Stimulated activated effector memory CD8-positive, alpha-beta T cell treated with anti-CD3 and anti-CD28 coated beads, Interleukin-12 subunit alpha, Interleukin-12 subunit beta, amount 100 ng/mL, for 72 hours (primary cell): ENCODE measurements at regions not wholly inside any gene's neighbourhood (a gene's known extent, or its start where the extent isn't known, plus 50 kb on each side); places are given as distances from the start of the nearest gene placed in this dataset.
"Not testable (repeated sequence)": the region's sequence is repeated elsewhere in the genome, so short reads cannot be mapped to it uniquely, and the experiment has no call there.

Experiments used
- ATAC-seq: fragments of 150-1000 bp; cut with Tn5 transposase; 2 replicates; pipeline ENCODE4 v1.10.0; 2021
- DNase-seq, 2 donors: peaks; one replicate each; pipeline ENCODE4 v3.0.0; 2021 to 2022; ENCODE audit warnings: low spot score in 2 of 2
- H3K27ac Mint-ChIP-seq: one replicate; pipeline ENCODE4 v1.8.0; 2022; ENCODE audit warnings: mild to moderate bottlenecking, mixed read lengths
- H3K36me3 Mint-ChIP-seq: one replicate; pipeline ENCODE4 v1.8.0; 2022; ENCODE audit warnings: mild to moderate bottlenecking, mixed read lengths
- H3K4me1 Mint-ChIP-seq: one replicate; pipeline ENCODE4 v1.8.0; 2022; ENCODE audit warnings: mixed read lengths
- H3K4me3 Mint-ChIP-seq: one replicate; pipeline ENCODE4 v1.8.0; 2022; ENCODE audit warnings: mild to moderate bottlenecking, mixed read lengths
- H3K9me3 Mint-ChIP-seq: one replicate; pipeline ENCODE4 v1.8.0; 2022; ENCODE audit warnings: mixed read lengths

- H3K4me3 Mint-ChIP-seq, DNase-seq, H3K36me3 Mint-ChIP-seq, H3K9me3 Mint-ChIP-seq, ATAC-seq, H3K27ac Mint-ChIP-seq, H3K4me1 Mint-ChIP-seq: not testable (repeated sequence)
These were observed 84.5 kb downstream of the IDS start for GRCh38 chrX:149420566-149420965.

- no peak for ATAC-seq
- Mint-ChIP-seq H3K4me1 (no peaks in the 10 kb centered on the region), H3K4me3 (no peak overlapping the region), H3K9me3 (peaks cover 5% of the 10 kb centered on the region), H3K27ac (no peak overlapping the region), H3K36me3 (no peaks in the 10 kb centered on the region)
- DNase-seq: no peak
These were observed 107.1 kb downstream of the IDS start for GRCh38 chrX:149398027-149398426.

- peaks cover 5% of the 10 kb centered on the region for H3K9me3 Mint-ChIP-seq
- no peak overlapping the region for H3K4me3 Mint-ChIP-seq
- no peak overlapping the region for H3K27ac Mint-ChIP-seq
- ATAC-seq (no peak), DNase-seq (no peak)
- H3K4me1 Mint-ChIP-seq: no peaks in the 10 kb centered on the region
- H3K36me3 Mint-ChIP-seq: no peaks in the 10 kb centered on the region
These were observed 112.2 kb downstream of the IDS start for GRCh38 chrX:149392921-149393320.

- Mint-ChIP-seq H3K36me3 (no peaks in the 10 kb centered on the region), H3K4me1 (no peaks in the 10 kb centered on the region), H3K9me3 (peaks cover 2% of the 10 kb centered on the region), H3K4me3 (no peak overlapping the region), H3K27ac (no peak overlapping the region)
- ATAC-seq (no peak), DNase-seq (no peak)
These were observed 121.3 kb downstream of the IDS start for GRCh38 chrX:149383852-149384251.

GRCh38 chrX:149374751-149375150 lies 130.4 kb downstream of the IDS start:
- H3K36me3 Mint-ChIP-seq: no peaks in the 10 kb centered on the region
- no peak overlapping the region for H3K4me3 Mint-ChIP-seq
- ATAC-seq (no peak), DNase-seq (no peak)
- no peaks in the 10 kb centered on the region for H3K9me3 Mint-ChIP-seq
- H3K4me1 Mint-ChIP-seq: no peaks in the 10 kb centered on the region
- H3K27ac Mint-ChIP-seq: no peak overlapping the region

GRCh38 chrX:149372866-149373265 lies 132.2 kb downstream of the IDS start:
- H3K27ac Mint-ChIP-seq: no peak overlapping the region
- DNase-seq: no peak

GRCh38 chrX:149371986-149372385 lies 133.1 kb downstream of the IDS start:
- ATAC-seq (no peak), DNase-seq (no peak)
- H3K4me1 Mint-ChIP-seq: no peaks in the 10 kb centered on the region
- H3K27ac Mint-ChIP-seq: no peak overlapping the region
- no peaks in the 10 kb centered on the region for H3K9me3 Mint-ChIP-seq
- H3K36me3 Mint-ChIP-seq: no peaks in the 10 kb centered on the region
- H3K4me3 Mint-ChIP-seq: no peak overlapping the region

More at GRCh38 chrX:149372866-149373265, 132.2 kb downstream of the IDS start:
- ATAC-seq: no peak
- Mint-ChIP-seq H3K4me3 (no peak overlapping the region), H3K9me3 (no peaks in the 10 kb centered on the region), H3K4me1 (no peaks in the 10 kb centered on the region), H3K36me3 (no peaks in the 10 kb centered on the region)

- H3K36me3 Mint-ChIP-seq: no peaks in the 10 kb centered on the region
These were observed 135.0 kb downstream of the IDS start for GRCh38 chrX:149370097-149370496.

GRCh38 chrX:149365552-149365951 lies 139.6 kb downstream of the IDS start:
- no peaks in the 10 kb centered on the region for H3K4me1 Mint-ChIP-seq
- no peaks in the 10 kb centered on the region for H3K36me3 Mint-ChIP-seq
- ATAC-seq (no peak), DNase-seq (no peak)
- no peak overlapping the region for H3K27ac Mint-ChIP-seq
- H3K4me3 Mint-ChIP-seq: no peak overlapping the region
- no peaks in the 10 kb centered on the region for H3K9me3 Mint-ChIP-seq

More at GRCh38 chrX:149370097-149370496, 135.0 kb downstream of the IDS start:
- no peak for DNase-seq
- no peak for ATAC-seq
- Mint-ChIP-seq H3K27ac (no peak overlapping the region), H3K4me1 (no peaks in the 10 kb centered on the region), H3K9me3 (no peaks in the 10 kb centered on the region), H3K4me3 (no peak overlapping the region)

- Mint-ChIP-seq H3K4me1 (no peaks in the 10 kb centered on the region), H3K4me3 (no peak overlapping the region), H3K9me3 (no peaks in the 10 kb centered on the region), H3K36me3 (no peaks in the 10 kb centered on the region), H3K27ac (no peak overlapping the region)
- ATAC-seq (no peak), DNase-seq (no peak)
These were observed 140.0 kb downstream of the IDS start for GRCh38 chrX:149365061-149365460.

GRCh38 chrX:149363965-149364364 lies 141.1 kb downstream of the IDS start:
- H3K9me3 Mint-ChIP-seq: no peaks in the 10 kb centered on the region
- no peak overlapping the region for H3K4me3 Mint-ChIP-seq
- ATAC-seq (no peak), DNase-seq (no peak)
- H3K36me3 Mint-ChIP-seq: no peaks in the 10 kb centered on the region
- H3K27ac Mint-ChIP-seq: no peak overlapping the region
- H3K4me1 Mint-ChIP-seq: no peaks in the 10 kb centered on the region

- DNase-seq: no peak
- ATAC-seq: no peak
- H3K27ac Mint-ChIP-seq: no peak overlapping the region
- no peaks in the 10 kb centered on the region for H3K4me1 Mint-ChIP-seq
- no peaks in the 10 kb centered on the region for H3K36me3 Mint-ChIP-seq
- no peaks in the 10 kb centered on the region for H3K9me3 Mint-ChIP-seq
- no peak overlapping the region for H3K4me3 Mint-ChIP-seq
These were observed 158.8 kb downstream of the IDS start for GRCh38 chrX:149346306-149346705.

- Mint-ChIP-seq H3K4me1 (no peaks in the 10 kb centered on the region), H3K27ac (no peak overlapping the region), H3K4me3 (no peak overlapping the region), H3K9me3 (no peaks in the 10 kb centered on the region), H3K36me3 (no peaks in the 10 kb centered on the region)
- ATAC-seq (no peak), DNase-seq (no peak)
These were observed 182.8 kb downstream of the IDS start for GRCh38 chrX:149322316-149322715.

GRCh38 chrX:149313871-149314371 lies 191.2 kb downstream of the IDS start:
- no peak for ATAC-seq
- Mint-ChIP-seq H3K27ac (no peak overlapping the region), H3K4me1 (no peaks in the 10 kb centered on the region), H3K4me3 (no peak overlapping the region), H3K9me3 (no peaks in the 10 kb centered on the region), H3K36me3 (no peaks in the 10 kb centered on the region)
- no peak for DNase-seq

GRCh38 chrX:149312988-149313387 lies 192.1 kb downstream of the IDS start:
- ATAC-seq (no peak), DNase-seq (no peak)
- H3K4me3 Mint-ChIP-seq: no peak overlapping the region
- H3K9me3 Mint-ChIP-seq: no peaks in the 10 kb centered on the region
- no peaks in the 10 kb centered on the region for H3K36me3 Mint-ChIP-seq
- H3K4me1 Mint-ChIP-seq: no peaks in the 10 kb centered on the region
- no peak overlapping the region for H3K27ac Mint-ChIP-seq

GRCh38 chrX:149312097-149312496 lies 193.0 kb downstream of the IDS start:
- no peak overlapping the region for H3K4me3 Mint-ChIP-seq
- H3K36me3 Mint-ChIP-seq: no peaks in the 10 kb centered on the region
- H3K9me3 Mint-ChIP-seq: no peaks in the 10 kb centered on the region
- no peak overlapping the region for H3K27ac Mint-ChIP-seq
- no peaks in the 10 kb centered on the region for H3K4me1 Mint-ChIP-seq
- no peak for DNase-seq
- no peak for ATAC-seq

GRCh38 chrX:149302705-149303104 lies 202.4 kb downstream of the IDS start:
- no peaks in the 10 kb centered on the region for H3K4me1 Mint-ChIP-seq
- no peak for ATAC-seq
- no peak overlapping the region for H3K27ac Mint-ChIP-seq
- no peaks in the 10 kb centered on the region for H3K36me3 Mint-ChIP-seq
- no peaks in the 10 kb centered on the region for H3K9me3 Mint-ChIP-seq
- H3K4me3 Mint-ChIP-seq: no peak overlapping the region
- DNase-seq: no peak
